SU-DHL-6 (cell line): ENCODE measurements at regions not wholly inside any gene's neighbourhood (a gene's known extent, or its start where the extent isn't known, plus 50 kb on each side); places are given as distances from the start of the nearest gene placed in this dataset.
A peak's percentile ranks its signal among the peaks of the same experiment; 100 is the strongest.

ENCODE experiments used
- H2AFZ ChIP-seq: fragments of 200-600 bp; sonication (generic); 2 replicates; pipeline ENCODE4 v1.6.1; 2014; ENCODE audit warnings: low read depth, mild to moderate bottlenecking, moderate library complexity, mixed read lengths, antibody characterized with exemption, low read length; ENCODE audit not compliant: severe bottlenecking
- H3F3A ChIP-seq: fragments of 200-600 bp; shearing (Covaris generic); 2 replicates; pipeline ENCODE4 v1.6.0; 2016; ENCODE audit warnings: antibody characterized with exemption, mild to moderate bottlenecking; ENCODE audit not compliant: insufficient read depth
- H3K27ac ChIP-seq: fragments of 200-600 bp; sonication (generic); 2 replicates; pipeline ENCODE4 v1.5.1; 2016; ENCODE audit warnings: low read depth, mild to moderate bottlenecking, low read length, moderate library complexity, mixed read lengths
- H3K27me3 ChIP-seq: fragments of 200-600 bp; sonication (generic), shearing (Covaris generic); 2 replicates; pipeline ENCODE4 v1.6.0; 2014; ENCODE audit warnings: mild to moderate bottlenecking, low read length
- H3K36me3 ChIP-seq: fragments of 200-600 bp; sonication (generic); 2 replicates; pipeline ENCODE4 v1.6.1; 2014; ENCODE audit warnings: mild to moderate bottlenecking, low read length, mixed read lengths
- H3K4me2 ChIP-seq: fragments of 300-600, 200-600 bp; shearing (Covaris generic), sonication (generic); 2 replicates; pipeline ENCODE4 v1.6.0; 2014; ENCODE audit warnings: low read length, low read depth, mild to moderate bottlenecking; ENCODE audit not compliant: poor library complexity, severe bottlenecking
- H3K4me3 ChIP-seq: fragments of 200-600 bp; sonication (generic); 2 replicates; pipeline ENCODE4 v1.5.1; 2014; ENCODE audit warnings: antibody characterized with exemption, low read length, mild to moderate bottlenecking, mixed read lengths; ENCODE audit not compliant: insufficient read depth, poor library complexity, severe bottlenecking
- H3K79me2 ChIP-seq: fragments of 200-600 bp; sonication (generic); 2 replicates; pipeline ENCODE4 v1.6.1; 2014; ENCODE audit warnings: mild to moderate bottlenecking, low read length, moderate library complexity; ENCODE audit not compliant: insufficient read depth
- H3K9ac ChIP-seq: fragments of 200-600 bp; sonication (generic); 2 replicates; pipeline ENCODE4 v1.7.0; 2014; ENCODE audit warnings: mild to moderate bottlenecking, low read length
- H3K9me2 ChIP-seq: fragments of 200-600 bp; sonication (generic); replicated peaks from 2 replicates; pipeline ENCODE4 v1.6.1; 2014; ENCODE audit warnings: low read length; ENCODE audit not compliant: insufficient read depth
- H3K9me3 ChIP-seq: fragments of 200-600 bp; sonication (generic); 2 replicates; pipeline ENCODE4 v1.6.1; 2014; ENCODE audit warnings: low read length, mixed read lengths; ENCODE audit not compliant: insufficient read depth
- H4K20me1 ChIP-seq: fragments of 200-600 bp; sonication (generic); 2 replicates; pipeline ENCODE4 v1.6.1; 2014; ENCODE audit warnings: low read depth, mild to moderate bottlenecking, antibody characterized with exemption, low read length, moderate library complexity, mixed read lengths
- CTCF ChIP-seq: fragments of 200-600 bp; sonication (generic); IDR thresholded peaks from one replicate; pipeline ENCODE4 v1.5.1; 2017; ENCODE audit warnings: antibody characterized with exemption, mild to moderate bottlenecking, low read length, moderate library complexity; ENCODE audit not compliant: insufficient read depth, poor library complexity, severe bottlenecking
- EZH2phosphoT487 ChIP-seq: fragments of 200-600 bp; sonication (generic), shearing (Covaris generic); conservative IDR thresholded peaks from 2 replicates; pipeline ENCODE4 v1.6.1; 2018; ENCODE audit warnings: mild to moderate bottlenecking, antibody characterized with exemption, low read length, moderate library complexity, mixed read lengths

GRCh38 chr1:101550581-101550980 lies 313.8 kb downstream of the S1PR1 start:
- H3K4me3 ChIP-seq = no peak overlapping the region
- no peak overlapping the region for H2AFZ ChIP-seq
- no peaks in the 10 kb centered on the region for H3K79me2 ChIP-seq
- no peaks in the 10 kb centered on the region for H3K9me2 ChIP-seq
- no peaks in the 10 kb centered on the region for H3K9me3 ChIP-seq
- no peak for TF ChIP-seq CTCF
- TF ChIP-seq EZH2phosphoT487 = no peak
- H3K36me3 ChIP-seq = no peaks in the 10 kb centered on the region
- no peaks in the 10 kb centered on the region for H3K27me3 ChIP-seq
- no peaks in the 10 kb centered on the region for H3F3A ChIP-seq
- H4K20me1 ChIP-seq = no peaks in the 10 kb centered on the region
- no peak overlapping the region for H3K9ac ChIP-seq
- H3K27ac ChIP-seq = no peak overlapping the region
- no peak overlapping the region for H3K4me2 ChIP-seq

GRCh38 chr1:101566883-101567538 lies 330.2 kb downstream of the S1PR1 start:
- no peak overlapping the region for H3K27ac ChIP-seq
- no peak overlapping the region for H3K4me3 ChIP-seq
- no peaks in the 10 kb centered on the region for H3K9me3 ChIP-seq
- no peak overlapping the region for H2AFZ ChIP-seq
- H3K9ac ChIP-seq = no peak overlapping the region
- H3K4me2 ChIP-seq = no peak overlapping the region
- no peaks in the 10 kb centered on the region for H3K27me3 ChIP-seq
- TF ChIP-seq EZH2phosphoT487 = no peak
- no peak for TF ChIP-seq CTCF
- H3K36me3 ChIP-seq = no peaks in the 10 kb centered on the region
- H3K79me2 ChIP-seq = no peaks in the 10 kb centered on the region
- H3K9me2 ChIP-seq = no peaks in the 10 kb centered on the region
- H3F3A ChIP-seq = no peaks in the 10 kb centered on the region
- H4K20me1 ChIP-seq = no peaks in the 10 kb centered on the region

GRCh38 chr1:101567582-101568189 lies 330.9 kb downstream of the S1PR1 start:
- Histone ChIP-seq H2AFZ (no peak overlapping the region), H3K36me3 (no peaks in the 10 kb centered on the region), H3K27ac (no peak overlapping the region), H3K9me3 (no peaks in the 10 kb centered on the region), H3F3A (no peaks in the 10 kb centered on the region), H3K4me3 (no peak overlapping the region), H3K27me3 (no peaks in the 10 kb centered on the region), H3K9ac (no peak overlapping the region), H3K9me2 (no peaks in the 10 kb centered on the region), H4K20me1 (no peaks in the 10 kb centered on the region), H3K4me2 (no peak overlapping the region), H3K79me2 (no peaks in the 10 kb centered on the region)
- TF ChIP-seq EZH2phosphoT487 = no peak
- TF ChIP-seq CTCF = peak; percentile 98
